Panc1 (cell line): ENCODE measurements at regions not wholly inside any gene's neighbourhood (a gene's known extent, or its start where the extent isn't known, plus 50 kb on each side); places are given as distances from the start of the nearest gene placed in this dataset.

Experiments
- ATAC-seq: fragments of 200-7000 bp; cut with Tn5 transposase; 2 replicates; pipeline ENCODE4 v1.9.1; 2020; ENCODE audit warnings: mild to moderate bottlenecking, moderate library complexity
- BruUV-seq: library from RNA; stranded (reverse); fragments of 400-500 nt; replicated peaks from 2 replicates; lab custom pipeline; 2021; lab: Mats Ljungman, UMichigan
- CTCF ChIA-PET: fragments of 300-600 bp; sonication (Branson Sonifier 250); formaldehyde crosslinking; loops from one replicate; lab custom pipeline; 2022; ENCODE audit warnings: antibody characterized with exemption; lab: Charles Lee
- POLR2A ChIA-PET: fragments of 300-600 bp; sonication (Branson Sonifier 250); formaldehyde crosslinking; loops from one replicate; lab custom pipeline; 2022; ENCODE audit warnings: antibody characterized with exemption; lab: Charles Lee
- DNase-seq: peaks from one replicate; pipeline ENCODE4 v3.0.0-alpha.2; 2010; ENCODE audit warnings: low read depth, low spot score
- H3K27ac ChIP-seq: 2 replicates; pipeline ENCODE4 v1.5.1; 2011; ENCODE audit warnings: mild to moderate bottlenecking, low read length, inconsistent platforms
- H3K27me3 ChIP-seq: fragments of 200-500 bp; sonication (Bioruptor generic); 2 replicates; pipeline ENCODE4 v1.6.0; 2014; ENCODE audit warnings: low read length, inconsistent platforms; ENCODE audit not compliant: control insufficient read depth, insufficient read depth
- H3K36me3 ChIP-seq: fragments of 200-500 bp; sonication (Bioruptor generic); 2 replicates; pipeline ENCODE4 v1.5.1; 2014; ENCODE audit warnings: inconsistent platforms, mild to moderate bottlenecking, low read length, moderate library complexity; ENCODE audit not compliant: control insufficient read depth, insufficient read depth
- H3K4me1 ChIP-seq: 2 replicates; pipeline ENCODE4 v1.5.1; 2011; ENCODE audit warnings: inconsistent platforms, mild to moderate bottlenecking, low read length, moderate library complexity; ENCODE audit not compliant: control insufficient read depth, insufficient read depth
- H3K4me3 ChIP-seq, 2 experiments: 2 replicates each; pipeline ENCODE4 v1.5.1; 2011 to 2012; ENCODE audit warnings: low read depth in 2 of 2, low read length in 2 of 2, mild to moderate bottlenecking in 2 of 2, inconsistent platforms in 1 of 2, moderate library complexity in 1 of 2
- H3K9me3 ChIP-seq: fragments of 200-500 bp; sonication (Bioruptor generic); 2 replicates; pipeline ENCODE4 v1.5.1; 2014; ENCODE audit warnings: low read depth, mild to moderate bottlenecking, inconsistent platforms, low read length, moderate library complexity; ENCODE audit not compliant: control insufficient read depth, insufficient read depth
- POLR2AphosphoS5 ChIP-seq: IDR thresholded peaks from 2 replicates; pipeline ENCODE4 v1.6.1; 2012; ENCODE audit warnings: mild to moderate bottlenecking, low read depth, low read length, moderate library complexity
- SIN3A ChIP-seq: IDR thresholded peaks from 2 replicates; pipeline ENCODE4 v1.6.1; 2012; ENCODE audit warnings: low read depth, mild to moderate bottlenecking, low read length, moderate library complexity, borderline replicate concordance; ENCODE audit not compliant: insufficient read depth
- TCF7L2 ChIP-seq: IDR thresholded peaks from 2 replicates; pipeline ENCODE4 v1.6.1; 2011; ENCODE audit warnings: mild to moderate bottlenecking, low read depth, low read length, inconsistent platforms
- in situ Hi-C: cut with HindIII; loops from 2 replicates; pipeline ENCODE4 v1.10.0; 2016; ENCODE audit warnings: low sequenced_read_pairs, low pct_unique_long_range_greater_than_20kb
- intact Hi-C: fragments of 100-400 bp; cut with micrococcal nuclease; formaldehyde crosslinking; loops from one replicate; pipeline ENCODE4 v1.10.0; 2022; ENCODE audit not compliant: unreplicated experiment
- TF ChIP-seq, protein P1 (sequence below): fragments of 450-650 bp; IDR thresholded peaks from 2 replicates; pipeline ENCODE4 v1.5.1; 2017; ENCODE audit warnings: mild to moderate bottlenecking
- TF ChIP-seq, protein P2 (sequence below), 2 experiments: IDR thresholded peaks; 2 replicates each; pipeline ENCODE4 v1.6.1; 2011 to 2012; ENCODE audit warnings: low read depth in 2 of 2, control low read depth in 1 of 2, low read length in 1 of 2, mild to moderate bottlenecking in 1 of 2, moderate library complexity in 1 of 2; ENCODE audit not compliant: insufficient read depth in 1 of 2

DNA sequence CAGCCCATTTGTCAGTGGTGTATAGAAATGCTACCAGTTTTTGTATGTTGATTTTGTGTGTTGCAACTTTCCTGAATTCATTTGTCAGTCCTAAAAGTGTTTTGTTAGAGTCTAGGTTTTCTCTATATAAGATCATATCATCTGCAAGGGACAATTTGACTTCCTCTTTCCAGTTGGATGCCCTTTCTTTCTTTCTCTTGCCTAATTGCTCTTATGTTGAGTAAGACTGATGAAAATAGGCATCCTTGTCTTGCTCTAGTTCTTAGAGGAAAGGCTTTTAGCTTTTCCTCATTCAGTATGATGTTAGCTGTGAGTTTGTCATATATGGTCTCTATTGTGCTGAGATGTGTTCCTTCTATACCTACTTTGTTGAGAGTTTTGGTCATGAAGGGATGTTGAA is 161.7 kb upstream of the TPK1 start:
- in situ Hi-C loops = no loop called here

DNA sequence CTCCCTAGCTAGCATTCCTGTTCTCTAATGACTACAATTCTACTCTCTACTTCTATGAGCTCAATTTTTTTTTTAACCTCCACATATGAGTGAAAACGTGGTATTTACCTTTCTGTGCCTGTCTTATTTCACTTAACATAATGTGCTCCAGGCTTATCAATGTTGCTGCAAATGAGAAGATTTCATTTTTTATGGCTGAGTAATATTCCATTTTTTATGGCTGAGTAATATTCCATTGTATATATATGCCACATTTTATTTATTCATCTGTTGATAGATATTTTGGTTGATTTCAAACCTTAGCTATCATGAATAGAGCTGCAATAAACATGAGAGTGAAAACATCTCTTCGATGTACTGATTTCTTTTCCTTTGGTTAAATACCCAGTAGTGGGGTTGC is 159.6 kb upstream of the TPK1 start:
- Histone ChIP-seq H3K27me3 (no peaks in the 10 kb centered on the region), H3K27ac (no peak overlapping the region), H3K4me3 (no peak overlapping the region), H3K36me3 (no peaks in the 10 kb centered on the region), H3K4me1 (no peaks in the 10 kb centered on the region), H3K9me3 (0 out of 2 replicates have a peak, but pooled peaks cover 2% of the 10 kb centered on the region)
- BruUV-seq = no TSS peak
- intact Hi-C loops = no loop called here
- ChIA-PET POLR2A (no interaction called here), CTCF (no interaction called here)
- in situ Hi-C loops = no loop called here
- DNase-seq (no peak), ATAC-seq (no peak)
- TF ChIP-seq TCF7L2 (no peak), POLR2AphosphoS5 (no peak), SIN3A (no peak)
- TF ChIP-seq, protein P1, sequence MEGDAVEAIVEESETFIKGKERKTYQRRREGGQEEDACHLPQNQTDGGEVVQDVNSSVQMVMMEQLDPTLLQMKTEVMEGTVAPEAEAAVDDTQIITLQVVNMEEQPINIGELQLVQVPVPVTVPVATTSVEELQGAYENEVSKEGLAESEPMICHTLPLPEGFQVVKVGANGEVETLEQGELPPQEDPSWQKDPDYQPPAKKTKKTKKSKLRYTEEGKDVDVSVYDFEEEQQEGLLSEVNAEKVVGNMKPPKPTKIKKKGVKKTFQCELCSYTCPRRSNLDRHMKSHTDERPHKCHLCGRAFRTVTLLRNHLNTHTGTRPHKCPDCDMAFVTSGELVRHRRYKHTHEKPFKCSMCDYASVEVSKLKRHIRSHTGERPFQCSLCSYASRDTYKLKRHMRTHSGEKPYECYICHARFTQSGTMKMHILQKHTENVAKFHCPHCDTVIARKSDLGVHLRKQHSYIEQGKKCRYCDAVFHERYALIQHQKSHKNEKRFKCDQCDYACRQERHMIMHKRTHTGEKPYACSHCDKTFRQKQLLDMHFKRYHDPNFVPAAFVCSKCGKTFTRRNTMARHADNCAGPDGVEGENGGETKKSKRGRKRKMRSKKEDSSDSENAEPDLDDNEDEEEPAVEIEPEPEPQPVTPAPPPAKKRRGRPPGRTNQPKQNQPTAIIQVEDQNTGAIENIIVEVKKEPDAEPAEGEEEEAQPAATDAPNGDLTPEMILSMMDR = no peak
- TF ChIP-seq, protein P2, sequence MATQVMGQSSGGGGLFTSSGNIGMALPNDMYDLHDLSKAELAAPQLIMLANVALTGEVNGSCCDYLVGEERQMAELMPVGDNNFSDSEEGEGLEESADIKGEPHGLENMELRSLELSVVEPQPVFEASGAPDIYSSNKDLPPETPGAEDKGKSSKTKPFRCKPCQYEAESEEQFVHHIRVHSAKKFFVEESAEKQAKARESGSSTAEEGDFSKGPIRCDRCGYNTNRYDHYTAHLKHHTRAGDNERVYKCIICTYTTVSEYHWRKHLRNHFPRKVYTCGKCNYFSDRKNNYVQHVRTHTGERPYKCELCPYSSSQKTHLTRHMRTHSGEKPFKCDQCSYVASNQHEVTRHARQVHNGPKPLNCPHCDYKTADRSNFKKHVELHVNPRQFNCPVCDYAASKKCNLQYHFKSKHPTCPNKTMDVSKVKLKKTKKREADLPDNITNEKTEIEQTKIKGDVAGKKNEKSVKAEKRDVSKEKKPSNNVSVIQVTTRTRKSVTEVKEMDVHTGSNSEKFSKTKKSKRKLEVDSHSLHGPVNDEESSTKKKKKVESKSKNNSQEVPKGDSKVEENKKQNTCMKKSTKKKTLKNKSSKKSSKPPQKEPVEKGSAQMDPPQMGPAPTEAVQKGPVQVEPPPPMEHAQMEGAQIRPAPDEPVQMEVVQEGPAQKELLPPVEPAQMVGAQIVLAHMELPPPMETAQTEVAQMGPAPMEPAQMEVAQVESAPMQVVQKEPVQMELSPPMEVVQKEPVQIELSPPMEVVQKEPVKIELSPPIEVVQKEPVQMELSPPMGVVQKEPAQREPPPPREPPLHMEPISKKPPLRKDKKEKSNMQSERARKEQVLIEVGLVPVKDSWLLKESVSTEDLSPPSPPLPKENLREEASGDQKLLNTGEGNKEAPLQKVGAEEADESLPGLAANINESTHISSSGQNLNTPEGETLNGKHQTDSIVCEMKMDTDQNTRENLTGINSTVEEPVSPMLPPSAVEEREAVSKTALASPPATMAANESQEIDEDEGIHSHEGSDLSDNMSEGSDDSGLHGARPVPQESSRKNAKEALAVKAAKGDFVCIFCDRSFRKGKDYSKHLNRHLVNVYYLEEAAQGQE (IDR thresholded peaks at IDR 0.05; ENCODE audit: insufficient read depth in 1 of 2, low read depth in 2 of 2, low read length in 1 of 2) = no peak

More for the DNA sequence above, 161.7 kb upstream of the TPK1 start:
- no peak for DNase-seq
- ATAC-seq = no peak
- no TSS peak for BruUV-seq
- Histone ChIP-seq H3K27ac (no peak overlapping the region), H3K36me3 (no peaks in the 10 kb centered on the region), H3K27me3 (no peaks in the 10 kb centered on the region), H3K9me3 (0 out of 2 replicates have a peak, but pooled peaks cover 2% of the 10 kb centered on the region), H3K4me1 (no peaks in the 10 kb centered on the region), H3K4me3 (no peak overlapping the region)
- ChIA-PET POLR2A (no interaction called here), CTCF (no interaction called here)
- intact Hi-C loops = no loop called here
- TF ChIP-seq POLR2AphosphoS5 = no peak
- TF ChIP-seq, protein P1 = no peak
- no peak for TF ChIP-seq SIN3A
- TF ChIP-seq TCF7L2 = no peak
